Fibroblast of lung (primary cell): ENCODE measurements at regions not wholly inside any gene's neighbourhood (a gene's known extent, or its start where the extent isn't known, plus 50 kb on each side); places are given as distances from the start of the nearest gene placed in this dataset.

Source experiments
- DNase-seq, 2 donors: peaks; one replicate each; pipeline versions ENCODE4 v3.0.0 to v3.0.0-alpha.2; 2010; ENCODE audit warnings: low read depth in 2 of 2
- H2AFZ ChIP-seq: 2 replicates; pipeline ENCODE4 v1.5.1; 2012; ENCODE audit warnings: low read length, control low read depth, inconsistent platforms
- H3K27ac ChIP-seq: 2 replicates; pipeline ENCODE4 v1.5.1; 2011; ENCODE audit warnings: low read length, control low read depth; ENCODE audit not compliant: insufficient read depth
- H3K27me3 ChIP-seq: 2 replicates; pipeline ENCODE4 v1.5.1; 2011; ENCODE audit warnings: mild to moderate bottlenecking, low read length; ENCODE audit not compliant: control insufficient read depth, insufficient read depth
- H3K36me3 ChIP-seq: 2 replicates; pipeline ENCODE4 v1.5.1; 2011; ENCODE audit warnings: low read length; ENCODE audit not compliant: control insufficient read depth, insufficient read depth
- H3K4me1 ChIP-seq: 2 replicates; pipeline ENCODE4 v1.5.1; 2011; ENCODE audit warnings: low read length; ENCODE audit not compliant: control insufficient read depth, insufficient read depth; ENCODE audit errors: extremely low read depth
- H3K4me2 ChIP-seq: 2 replicates; pipeline ENCODE4 v1.5.1; 2011; ENCODE audit warnings: low read length, control low read depth; ENCODE audit not compliant: insufficient read depth; ENCODE audit errors: extremely low read depth
- H3K4me3 ChIP-seq, 4 experiments: fragments of 200-600 bp in 1 of 4; sonication (generic) in 1 of 4; replicated peaks in 1 of 4; 2 replicates each; pipeline ENCODE4 v1.5.1; 2011 to 2016; ENCODE audit warnings: low read length in 4 of 4, low read depth in 3 of 4, mild to moderate bottlenecking in 3 of 4, control low read depth in 2 of 4, inconsistent platforms in 1 of 4, mixed read lengths in 1 of 4; ENCODE audit not compliant: insufficient read depth in 1 of 4; ENCODE audit errors: control extremely low read depth in 1 of 4
- H3K79me2 ChIP-seq: 2 replicates; pipeline ENCODE4 v1.5.1; 2012; ENCODE audit warnings: mild to moderate bottlenecking, low read length, inconsistent platforms; ENCODE audit not compliant: control insufficient read depth, insufficient read depth
- H3K9ac ChIP-seq: 2 replicates; pipeline ENCODE4 v1.5.1; 2011; ENCODE audit warnings: mild to moderate bottlenecking, low read length, control low read depth; ENCODE audit not compliant: insufficient read depth
- H3K9me3 ChIP-seq: 2 replicates; pipeline ENCODE4 v1.5.1; 2012; ENCODE audit warnings: low read depth, low read length; ENCODE audit not compliant: control insufficient read depth, insufficient read depth
- H4K20me1 ChIP-seq: 2 replicates; pipeline ENCODE4 v1.5.1; 2011; ENCODE audit warnings: low read length; ENCODE audit not compliant: control insufficient read depth, insufficient read depth; ENCODE audit errors: extremely low read depth
- EZH2 ChIP-seq: IDR thresholded peaks from 2 replicates; pipeline ENCODE4 v1.5.1; 2012; ENCODE audit warnings: low read length, control low read depth, mild to moderate bottlenecking; ENCODE audit errors: missing control alignments
- TF ChIP-seq, protein P1 (sequence below), 2 donors: IDR thresholded peaks in 1 of 2; conservative IDR thresholded peaks in 1 of 2; 1 replicate in 1 of 2; 2 replicates in 1 of 2; pipeline ENCODE4 v1.5.1; 2011 to 2012; ENCODE audit warnings: low read length in 2 of 2, control low read depth in 1 of 2, inconsistent platforms in 1 of 2, low read depth in 1 of 2, mild to moderate bottlenecking in 1 of 2

DNA sequence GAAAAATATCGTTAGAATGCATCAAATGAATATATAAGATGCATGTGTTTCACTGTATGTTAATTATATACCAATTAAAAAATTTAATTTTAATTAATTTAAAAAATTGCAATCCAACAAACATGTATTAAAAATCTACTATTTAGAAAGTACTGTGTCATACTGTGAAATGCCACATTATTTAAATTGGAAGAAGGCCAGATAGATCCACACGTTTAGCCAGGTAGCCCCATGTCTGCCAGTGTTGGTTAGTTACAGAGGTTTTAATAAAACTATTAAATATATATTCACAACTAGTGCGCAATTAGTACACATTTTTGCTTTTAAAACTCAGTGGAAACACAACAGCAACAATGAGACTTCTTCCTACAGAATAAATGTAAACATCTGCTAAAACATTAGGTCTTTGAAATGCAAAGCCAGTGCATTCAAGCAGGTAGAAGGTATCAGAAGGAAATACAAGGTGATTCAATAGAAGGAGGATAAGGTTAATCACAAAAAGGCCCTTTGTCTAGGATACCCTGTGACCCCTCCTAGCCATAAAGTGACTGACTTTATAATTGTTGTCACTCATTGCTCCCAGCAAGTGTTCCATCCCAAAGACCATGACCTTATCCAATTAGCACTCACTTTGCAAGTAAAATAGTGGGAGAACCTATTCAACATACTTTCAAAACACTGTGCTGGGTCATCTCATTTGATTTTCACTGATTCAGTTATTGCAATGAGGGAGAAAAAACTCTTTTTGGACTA is 211.5 kb downstream of the TTLL7 start:
- no peak for DNase-seq
- TF ChIP-seq, protein P1, sequence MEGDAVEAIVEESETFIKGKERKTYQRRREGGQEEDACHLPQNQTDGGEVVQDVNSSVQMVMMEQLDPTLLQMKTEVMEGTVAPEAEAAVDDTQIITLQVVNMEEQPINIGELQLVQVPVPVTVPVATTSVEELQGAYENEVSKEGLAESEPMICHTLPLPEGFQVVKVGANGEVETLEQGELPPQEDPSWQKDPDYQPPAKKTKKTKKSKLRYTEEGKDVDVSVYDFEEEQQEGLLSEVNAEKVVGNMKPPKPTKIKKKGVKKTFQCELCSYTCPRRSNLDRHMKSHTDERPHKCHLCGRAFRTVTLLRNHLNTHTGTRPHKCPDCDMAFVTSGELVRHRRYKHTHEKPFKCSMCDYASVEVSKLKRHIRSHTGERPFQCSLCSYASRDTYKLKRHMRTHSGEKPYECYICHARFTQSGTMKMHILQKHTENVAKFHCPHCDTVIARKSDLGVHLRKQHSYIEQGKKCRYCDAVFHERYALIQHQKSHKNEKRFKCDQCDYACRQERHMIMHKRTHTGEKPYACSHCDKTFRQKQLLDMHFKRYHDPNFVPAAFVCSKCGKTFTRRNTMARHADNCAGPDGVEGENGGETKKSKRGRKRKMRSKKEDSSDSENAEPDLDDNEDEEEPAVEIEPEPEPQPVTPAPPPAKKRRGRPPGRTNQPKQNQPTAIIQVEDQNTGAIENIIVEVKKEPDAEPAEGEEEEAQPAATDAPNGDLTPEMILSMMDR (conservative IDR thresholded peaks at IDR 0.05 in 1 of 2, IDR thresholded peaks at IDR 0.05 in 1 of 2; ENCODE audit: low read depth in 1 of 2, low read length in 2 of 2) = no peak
- no peak for TF ChIP-seq EZH2
- H3K4me1 ChIP-seq = no peaks in the 10 kb centered on the region
- H2AFZ ChIP-seq = no peak overlapping the region
- no peak overlapping the region for H3K9ac ChIP-seq
- H3K27me3 ChIP-seq = no peaks in the 10 kb centered on the region
- no peaks in the 10 kb centered on the region for H3K36me3 ChIP-seq
- no peaks in the 10 kb centered on the region for H3K9me3 ChIP-seq
- H3K79me2 ChIP-seq = no peaks in the 10 kb centered on the region
- H3K4me3 ChIP-seq = no peak overlapping the region
- no peaks in the 10 kb centered on the region for H4K20me1 ChIP-seq
- H3K4me2 ChIP-seq = no peak overlapping the region
- no peak overlapping the region for H3K27ac ChIP-seq

DNA sequence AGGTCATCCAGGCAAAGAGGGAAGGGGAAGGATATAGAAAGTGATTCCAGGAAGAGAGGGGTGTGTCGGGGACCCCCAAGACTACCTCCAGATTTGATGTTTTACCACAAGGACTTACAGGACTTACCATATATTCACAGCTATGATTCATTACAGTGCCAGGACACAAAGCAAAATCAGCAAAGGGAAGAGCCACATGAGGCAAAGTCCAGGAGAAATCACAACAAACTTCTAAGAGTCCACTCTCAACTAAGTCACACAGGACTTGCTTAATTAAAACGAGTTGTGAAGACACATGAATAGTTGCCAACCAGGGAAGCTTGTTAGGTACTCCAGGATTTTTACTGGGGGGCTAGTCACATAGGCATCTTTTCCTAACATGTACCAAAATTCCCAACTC is 217.3 kb downstream of the TTLL7 start:
- H3K9me3 ChIP-seq = no peaks in the 10 kb centered on the region
- H3K36me3 ChIP-seq = no peaks in the 10 kb centered on the region
- H3K4me1 ChIP-seq = no peaks in the 10 kb centered on the region
- no peak overlapping the region for H3K9ac ChIP-seq
- no peak overlapping the region for H3K4me2 ChIP-seq
- no peak overlapping the region for H2AFZ ChIP-seq
- no peak overlapping the region for H3K27ac ChIP-seq
- H3K4me3 ChIP-seq = no peak overlapping the region
- no peaks in the 10 kb centered on the region for H3K79me2 ChIP-seq
- no peak for DNase-seq
- H4K20me1 ChIP-seq = no peaks in the 10 kb centered on the region
- TF ChIP-seq, protein P1 (conservative IDR thresholded peaks at IDR 0.05 in 1 of 2, IDR thresholded peaks at IDR 0.05 in 1 of 2; ENCODE audit: low read depth in 1 of 2, low read length in 2 of 2) = no peak
- TF ChIP-seq EZH2 = no peak
- H3K27me3 ChIP-seq = no peaks in the 10 kb centered on the region

DNA sequence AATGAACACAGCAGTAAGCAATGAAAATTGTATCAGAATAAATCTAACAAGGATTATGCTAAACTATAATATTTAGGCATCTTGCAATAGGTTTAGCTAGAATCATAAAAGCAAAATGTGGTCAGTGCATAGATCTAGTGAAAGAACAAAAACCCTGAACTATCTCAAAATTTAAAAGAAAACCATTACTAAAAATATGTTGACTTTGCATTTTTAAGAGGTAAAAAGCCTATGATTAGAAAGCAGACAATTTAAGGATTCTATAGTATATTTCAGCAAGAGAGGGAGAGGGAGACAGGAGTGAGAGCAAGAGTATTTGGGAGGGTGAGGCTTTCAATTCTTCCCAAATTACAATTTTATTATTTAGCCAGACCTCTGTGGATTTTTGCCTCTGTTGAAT is 219.4 kb downstream of the TTLL7 start:
- H3K79me2 ChIP-seq = no peaks in the 10 kb centered on the region
- no peak overlapping the region for H2AFZ ChIP-seq
- H3K4me1 ChIP-seq = no peaks in the 10 kb centered on the region
- DNase-seq = no peak
- H4K20me1 ChIP-seq = no peaks in the 10 kb centered on the region
- TF ChIP-seq EZH2 = no peak
- no peaks in the 10 kb centered on the region for H3K27me3 ChIP-seq
- no peaks in the 10 kb centered on the region for H3K36me3 ChIP-seq
- H3K9ac ChIP-seq = no peak overlapping the region
- no peak overlapping the region for H3K4me2 ChIP-seq
- H3K27ac ChIP-seq = no peak overlapping the region
- H3K4me3 ChIP-seq = no peak overlapping the region
- H3K9me3 ChIP-seq = no peaks in the 10 kb centered on the region
